8988T (cell line): ENCODE measurements at regions not wholly inside any gene's neighbourhood (a gene's known extent, or its start where the extent isn't known, plus 50 kb on each side); places are given as distances from the start of the nearest gene placed in this dataset.
"Not testable (repeated sequence)": the region's sequence is repeated elsewhere in the genome, so short reads cannot be mapped to it uniquely, and the experiment has no call there.

ENCODE experiments used
- DNase-seq: peaks from one replicate; pipeline ENCODE4 v3.0.0; 2011

DNA sequence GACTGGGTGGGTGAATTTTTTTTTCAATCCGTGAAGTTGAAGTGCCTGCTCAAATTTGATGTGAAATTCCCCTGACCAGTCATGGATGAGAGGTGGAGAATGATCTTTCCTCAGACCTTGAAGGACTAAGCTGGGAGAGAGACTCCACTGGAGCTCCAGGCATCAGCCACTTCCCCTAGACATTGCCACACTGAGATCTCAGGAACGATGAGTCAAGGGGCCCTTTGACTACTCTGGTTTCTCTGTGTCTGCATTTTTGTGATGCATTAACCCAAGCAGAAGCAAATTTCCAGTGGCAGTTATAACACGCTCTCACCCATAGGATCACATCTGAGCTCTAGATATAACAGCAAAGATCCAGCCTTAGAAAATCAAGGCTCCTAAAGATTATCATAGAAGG lies 171.2 kb upstream of the KIF2A start:
- DNase-seq: no peak

DNA sequence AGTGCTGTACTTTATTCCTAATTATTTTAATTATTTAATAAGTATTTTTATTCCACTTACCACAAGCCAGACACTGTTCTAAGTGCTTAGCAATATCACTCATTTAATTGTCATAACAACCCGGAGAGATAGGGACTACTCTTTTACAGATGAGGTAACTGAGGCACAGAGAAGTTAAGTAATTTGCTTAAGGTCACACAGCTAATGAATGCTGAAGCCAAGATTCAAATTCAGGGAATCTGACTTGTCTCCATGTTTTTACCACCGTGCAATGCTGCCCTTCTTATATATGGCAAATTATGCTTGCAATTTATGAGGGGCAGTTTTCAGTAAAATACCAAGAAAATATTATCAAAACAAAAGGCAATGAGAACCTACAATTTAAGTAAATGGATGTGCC lies 168.4 kb upstream of the KIF2A start:
- no peak for DNase-seq

DNA sequence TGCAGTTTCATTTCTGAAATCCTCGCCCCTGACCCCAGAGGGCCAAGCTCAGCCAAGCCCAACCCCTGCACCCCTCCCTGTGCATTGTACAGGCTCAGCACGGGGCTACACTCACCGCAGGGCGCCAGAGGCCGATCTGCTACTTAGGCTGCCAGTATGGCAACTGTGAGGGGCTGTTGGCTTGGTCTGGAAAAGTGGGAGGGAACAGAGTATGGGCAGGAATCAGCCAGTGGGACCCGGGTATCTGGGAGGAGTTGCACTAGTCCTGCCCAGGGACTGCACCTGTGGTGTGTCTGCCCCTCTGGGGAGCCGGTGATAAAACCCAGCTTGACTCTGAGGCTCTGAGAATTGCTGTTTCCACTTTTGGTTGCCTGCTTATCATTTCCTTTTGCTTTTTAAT lies 167.4 kb upstream of the KIF2A start:
- no peak for DNase-seq

DNA sequence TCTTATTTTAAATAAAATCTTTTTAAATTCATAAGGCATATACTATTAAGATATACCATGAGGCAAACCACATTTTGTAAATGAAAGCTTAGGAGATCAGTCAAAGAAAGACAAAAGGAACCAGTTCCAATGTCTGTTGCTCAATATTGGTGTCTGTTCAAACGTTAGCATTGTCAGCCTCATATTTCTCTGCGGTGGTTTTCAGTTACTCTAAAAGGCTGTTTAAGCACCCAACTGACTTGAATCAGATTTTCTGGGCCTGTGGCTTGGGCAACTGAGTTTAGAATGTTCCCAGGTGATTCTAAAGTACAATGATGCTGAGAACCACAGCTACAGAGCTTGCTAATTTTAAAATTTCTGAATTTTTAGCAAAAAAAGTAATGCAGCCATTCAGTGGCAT lies 166.3 kb upstream of the KIF2A start:
- no peak for DNase-seq

DNA sequence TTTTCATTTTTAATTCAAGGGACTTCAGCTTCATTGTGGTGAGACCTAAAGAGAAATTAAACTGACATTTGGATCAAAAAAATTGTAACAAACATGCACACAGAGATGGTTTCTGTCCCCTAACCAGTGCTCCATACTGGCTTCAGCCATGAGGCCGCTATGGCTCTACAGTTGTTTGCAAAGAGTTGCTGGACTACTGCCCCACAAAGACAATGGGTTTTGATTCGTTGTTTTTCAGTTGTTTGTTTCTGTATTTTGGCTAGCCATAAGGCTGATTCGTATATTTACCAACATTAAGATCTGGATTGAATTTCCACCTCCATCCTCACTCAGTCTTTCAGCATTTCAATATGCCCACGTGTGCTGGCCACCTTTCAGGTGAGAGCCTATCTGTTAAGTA lies 163.7 kb upstream of the KIF2A start:
- DNase-seq: no peak

DNA sequence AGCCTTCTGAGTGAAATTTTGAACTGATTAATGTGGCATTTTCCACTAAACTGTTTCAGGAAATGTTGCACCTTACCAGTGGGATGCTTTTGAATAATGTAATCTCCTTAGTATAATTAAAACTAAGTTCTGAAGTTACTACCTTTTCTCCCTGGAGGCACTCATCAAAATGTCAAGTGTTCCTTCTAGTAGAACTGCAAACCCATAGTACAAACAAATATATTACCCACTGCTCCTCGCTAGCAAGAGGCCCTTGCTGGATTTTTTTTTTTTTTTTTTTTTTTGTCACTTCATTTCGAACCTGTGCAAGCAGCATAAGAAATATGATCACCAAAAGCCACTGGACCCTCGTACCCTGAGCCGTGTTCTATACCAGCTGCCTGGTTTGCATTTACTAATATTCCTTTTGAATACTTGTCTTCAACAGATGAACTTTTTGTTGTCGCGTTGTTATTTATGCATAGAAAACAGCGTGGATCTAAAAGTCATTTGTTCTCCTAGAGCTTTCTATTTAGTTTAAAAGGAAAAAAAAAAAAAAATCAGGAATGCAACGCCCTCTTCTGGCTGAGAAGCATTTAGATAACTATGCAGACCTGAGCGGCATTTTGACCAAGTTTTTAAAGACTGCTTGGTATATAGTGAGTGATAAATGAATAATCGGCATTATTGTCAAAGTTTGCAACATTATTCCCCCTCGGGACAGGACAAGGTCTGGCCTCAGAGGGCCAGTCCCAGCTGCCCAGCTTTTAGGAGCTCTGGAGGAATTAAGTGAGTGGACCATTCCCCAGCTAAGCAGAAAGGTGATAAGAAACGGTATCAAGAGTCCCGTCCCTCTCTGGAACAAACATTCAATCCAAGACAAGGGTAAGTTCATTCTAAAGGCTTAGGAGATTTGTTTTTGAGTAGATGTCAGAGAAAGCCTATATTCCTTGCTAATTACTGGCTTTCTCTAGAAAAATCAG lies 162.5 kb upstream of the KIF2A start:
- DNase-seq: no peak

DNA sequence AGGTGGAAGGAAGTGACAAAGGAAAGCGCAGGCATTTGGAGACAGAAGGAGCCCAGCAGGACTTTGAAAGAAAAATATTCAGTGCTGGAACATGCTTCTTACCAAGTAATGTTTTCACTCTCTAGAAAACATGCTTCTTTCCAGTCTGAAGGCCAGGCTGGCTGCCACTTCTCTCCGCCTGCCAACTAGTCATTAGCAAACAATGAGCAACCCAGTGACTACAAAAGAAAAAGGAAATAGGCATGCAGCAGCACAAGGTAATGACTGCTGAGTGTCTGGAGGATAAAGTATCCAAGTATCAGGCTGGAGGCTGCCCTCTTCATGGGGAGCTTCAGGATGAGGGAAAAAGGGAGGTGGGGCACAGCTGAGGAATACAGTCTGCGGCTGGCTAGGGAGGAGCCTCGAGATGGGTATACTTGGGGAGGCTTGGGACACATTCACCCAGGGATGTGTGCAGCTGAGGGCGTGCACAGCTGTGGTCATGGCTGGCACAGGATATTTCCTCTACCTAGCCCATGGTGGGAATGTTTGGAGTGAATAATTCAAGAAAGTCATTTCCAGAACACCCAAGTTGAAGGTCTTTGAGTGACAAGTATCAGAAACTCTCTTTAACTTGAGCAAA lies 161.5 kb upstream of the KIF2A start:
- no peak for DNase-seq

DNA sequence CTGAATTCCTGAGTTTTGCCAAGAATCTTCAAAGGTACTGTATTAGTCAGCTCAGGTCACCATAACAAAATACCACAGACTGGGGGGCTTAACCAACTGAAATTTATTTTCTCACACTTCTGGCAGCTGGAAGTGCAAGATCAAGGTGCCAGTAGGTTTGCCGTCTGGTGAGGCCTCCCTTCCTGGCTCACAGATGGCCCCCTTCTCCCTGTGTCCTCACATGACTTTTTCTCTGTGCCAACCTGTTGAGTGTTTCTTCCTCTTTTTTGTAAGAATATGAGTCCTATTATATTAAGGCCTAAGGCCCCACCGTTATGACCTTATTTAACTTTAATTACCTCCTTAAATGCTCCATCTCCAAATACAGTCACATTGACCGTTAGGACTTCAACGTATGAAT lies 156.1 kb upstream of the KIF2A start:
- no peak for DNase-seq

DNA sequence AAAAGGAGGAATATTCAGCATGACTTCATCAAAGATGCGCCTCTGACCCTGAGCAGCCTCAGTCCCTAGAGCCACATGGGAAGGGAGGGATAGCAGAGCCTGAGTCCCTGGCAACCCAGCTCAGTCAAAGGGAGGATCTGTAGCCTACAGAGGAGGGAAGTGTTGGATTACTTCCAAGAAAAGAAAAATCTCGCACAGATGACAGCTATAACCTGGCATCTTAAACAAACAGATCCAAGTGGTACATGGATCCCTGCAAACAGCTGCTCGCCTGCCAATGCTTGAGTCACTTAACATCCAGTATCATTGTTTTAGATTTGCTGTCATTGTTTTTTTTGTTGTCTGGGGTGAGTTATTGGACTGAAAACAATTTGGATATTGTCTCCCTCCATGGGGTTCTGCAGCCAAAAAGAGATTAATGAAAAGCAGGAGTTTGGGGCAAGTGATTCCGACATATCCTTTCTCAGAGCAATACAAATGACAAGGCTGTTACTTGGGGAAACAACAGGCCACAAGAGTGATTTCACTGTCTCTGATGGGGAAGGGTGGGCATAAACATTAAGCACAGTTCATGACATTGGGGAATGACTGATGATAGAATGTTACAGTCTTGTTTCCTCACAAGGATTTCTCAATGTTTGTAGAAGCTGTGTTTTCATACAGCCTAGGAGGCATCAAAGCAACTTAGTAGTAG lies 153.5 kb upstream of the KIF2A start:
- no peak for DNase-seq

DNA sequence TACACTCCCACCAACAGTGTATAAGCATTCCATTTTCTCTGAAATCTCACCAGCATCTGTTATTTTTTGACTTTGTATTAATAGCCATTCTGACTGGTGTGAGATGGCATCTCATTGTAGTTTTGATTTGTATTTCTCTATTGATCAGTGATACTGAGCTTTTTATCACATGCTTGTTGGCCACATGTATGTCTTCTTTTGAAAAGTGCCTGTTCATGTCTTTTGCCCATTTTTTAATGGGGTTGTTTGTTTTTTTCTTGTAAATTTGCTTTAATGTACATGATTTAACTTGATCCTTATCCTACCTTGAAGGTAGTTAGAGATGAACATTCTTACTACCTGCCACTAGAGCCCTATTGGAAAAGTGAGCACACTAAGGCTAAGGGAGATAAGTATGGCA lies 151.2 kb upstream of the KIF2A start:
- DNase-seq: no peak

DNA sequence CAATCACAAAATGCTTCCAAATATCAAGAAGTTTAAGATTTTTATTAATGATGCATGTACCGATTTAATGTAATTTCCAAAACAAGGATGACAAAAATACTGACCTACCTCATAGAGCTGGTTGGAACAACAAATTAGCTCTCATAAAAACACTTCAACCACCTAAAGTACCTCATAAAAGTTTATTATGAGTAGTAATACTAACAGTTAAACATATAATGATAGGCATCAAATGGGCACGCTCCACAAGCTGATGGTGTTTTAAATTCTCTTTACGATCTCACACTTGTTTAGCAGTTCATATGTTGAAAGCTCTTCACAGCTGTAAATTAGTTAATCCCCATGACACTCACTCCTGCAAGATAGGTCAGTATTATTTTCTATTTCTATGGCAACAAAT lies 150.0 kb upstream of the KIF2A start:
- no peak for DNase-seq

DNA sequence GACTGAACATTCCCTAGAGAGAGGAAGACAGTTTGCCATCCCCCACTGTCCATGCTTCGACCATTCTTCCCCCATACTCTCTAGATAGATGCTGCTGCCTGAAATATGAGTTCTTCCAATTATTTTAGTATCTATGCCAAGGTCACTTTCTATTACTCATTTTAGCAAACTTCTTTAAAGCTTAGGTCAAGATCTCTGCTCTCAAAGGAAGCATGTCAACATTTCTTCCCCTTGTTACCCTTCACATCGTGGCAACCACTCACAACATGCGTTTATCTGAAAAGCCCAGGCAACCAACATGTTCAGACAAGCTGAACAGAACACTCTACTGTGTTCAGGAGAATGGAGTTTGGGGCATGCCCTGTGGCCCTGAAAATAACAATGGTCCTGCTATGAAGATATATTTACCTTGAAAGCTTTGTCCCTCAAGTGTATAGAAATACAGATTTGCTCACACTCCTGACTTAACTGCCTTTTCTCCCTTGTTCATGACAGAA lies 138.4 kb upstream of the KIF2A start:
- DNase-seq: no peak

DNA sequence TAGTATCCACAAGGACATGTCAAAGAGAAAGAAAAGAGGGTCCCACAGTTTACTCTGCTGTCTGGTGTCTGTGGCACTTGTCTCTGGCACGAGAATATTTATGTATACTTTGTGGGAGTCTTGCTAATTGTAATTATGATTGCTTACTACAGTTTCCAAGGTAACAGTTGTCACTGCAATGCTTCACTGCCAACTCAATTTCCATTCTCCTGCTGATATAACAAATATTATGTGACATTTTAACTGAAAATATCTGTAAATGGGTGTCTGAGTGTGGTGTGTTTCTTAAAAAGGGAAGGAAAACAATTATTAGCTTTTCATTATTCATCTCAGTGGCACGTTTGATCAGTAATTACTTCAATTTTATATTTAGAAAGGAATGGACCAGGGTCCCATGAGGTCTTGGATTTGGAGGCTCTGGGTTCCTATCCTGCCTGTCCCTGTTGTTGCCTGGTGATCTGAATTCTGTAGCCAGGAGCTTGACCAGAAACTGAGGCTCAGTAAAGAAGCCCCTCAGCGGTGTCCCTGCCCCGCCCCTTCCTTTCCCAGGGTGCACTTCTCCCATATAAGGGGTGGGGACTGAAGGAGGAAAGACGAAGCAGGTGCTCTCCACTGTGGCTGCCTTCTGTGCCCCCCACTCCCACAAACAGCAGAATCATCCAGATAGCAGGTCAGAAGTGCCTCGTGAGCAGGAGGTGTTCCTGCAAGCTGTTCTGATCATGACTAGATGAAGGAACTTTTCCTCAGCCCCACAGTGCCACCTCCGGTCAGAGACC lies 137.3 kb upstream of the KIF2A start:
- DNase-seq: no peak

DNA sequence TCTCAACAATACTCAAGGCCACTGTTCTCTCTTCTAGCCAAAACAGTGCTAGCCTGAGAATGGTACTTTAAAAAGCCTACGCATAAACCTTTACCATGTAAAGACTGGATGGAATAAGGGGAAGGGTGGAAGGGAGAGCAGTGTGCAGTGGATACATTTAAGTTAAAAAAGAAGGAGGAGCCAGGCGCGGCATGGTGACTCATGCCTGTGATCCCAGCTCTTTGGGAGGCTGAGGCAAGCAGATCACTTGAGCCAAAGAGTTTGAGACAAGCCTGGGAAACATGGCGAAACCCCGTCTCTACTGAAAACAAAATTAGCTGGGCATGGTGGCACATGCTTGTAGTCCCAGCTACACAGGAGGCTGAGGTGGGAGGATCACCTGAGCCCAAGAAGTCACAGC lies 127.7 kb upstream of the KIF2A start:
- no peak for DNase-seq

DNA sequence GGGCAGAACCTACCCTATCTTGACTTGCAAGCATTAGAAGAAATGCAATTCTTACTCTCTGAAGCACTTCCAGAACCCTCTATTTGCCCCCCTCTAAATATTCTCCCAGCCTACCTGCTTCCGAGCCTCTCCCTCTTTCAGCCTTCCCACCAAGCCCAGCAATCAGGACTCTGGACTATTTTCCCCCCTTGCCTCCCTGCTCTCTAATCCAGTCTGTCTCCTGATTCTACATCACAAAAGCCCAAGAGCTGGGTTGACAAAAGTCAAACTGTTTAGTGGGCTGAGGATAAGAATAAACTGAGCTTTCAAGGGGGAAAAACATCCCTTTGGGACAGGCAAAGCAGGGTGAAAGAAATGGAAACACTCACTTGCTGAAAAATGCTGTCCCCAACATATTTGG lies 123.2 kb upstream of the KIF2A start:
- DNase-seq: no peak

DNA sequence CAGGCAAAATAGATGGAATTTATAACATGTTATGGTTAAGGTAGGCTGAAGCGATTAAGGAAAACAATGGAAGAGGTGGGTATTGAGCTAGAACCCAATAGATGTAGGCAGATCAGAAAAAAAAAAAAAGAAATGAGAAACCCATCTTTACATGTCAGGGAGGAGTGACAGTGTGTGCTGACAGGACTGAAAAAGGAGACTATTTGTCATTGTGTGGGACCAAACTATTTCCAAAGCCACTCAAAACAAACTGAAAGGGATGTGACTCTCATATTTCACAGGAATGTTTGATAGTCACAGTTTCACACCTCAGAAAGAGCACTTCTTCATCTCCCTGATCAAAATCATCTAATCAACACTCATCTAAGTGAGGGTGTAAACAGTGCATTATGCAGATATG lies 122.3 kb upstream of the KIF2A start:
- no peak for DNase-seq

DNA sequence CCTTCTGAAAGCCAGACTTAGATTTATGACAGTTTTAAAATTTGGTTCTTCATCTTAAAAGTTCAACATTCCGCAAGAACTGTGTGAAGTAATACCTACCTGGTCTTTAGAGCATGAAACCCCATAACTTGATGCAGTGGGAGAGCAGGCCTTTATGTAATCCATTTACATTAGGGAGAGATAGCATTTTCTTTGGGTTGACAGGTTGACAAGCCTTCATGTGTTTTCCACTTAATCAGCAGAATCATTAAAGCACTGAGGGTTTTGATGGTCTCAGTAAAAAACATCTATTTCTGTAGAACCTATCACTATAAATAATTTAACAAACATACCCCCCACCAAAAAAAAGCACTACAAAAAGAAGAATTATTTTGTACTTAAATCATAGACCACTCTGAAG lies 121.6 kb upstream of the KIF2A start:
- no peak for DNase-seq

DNA sequence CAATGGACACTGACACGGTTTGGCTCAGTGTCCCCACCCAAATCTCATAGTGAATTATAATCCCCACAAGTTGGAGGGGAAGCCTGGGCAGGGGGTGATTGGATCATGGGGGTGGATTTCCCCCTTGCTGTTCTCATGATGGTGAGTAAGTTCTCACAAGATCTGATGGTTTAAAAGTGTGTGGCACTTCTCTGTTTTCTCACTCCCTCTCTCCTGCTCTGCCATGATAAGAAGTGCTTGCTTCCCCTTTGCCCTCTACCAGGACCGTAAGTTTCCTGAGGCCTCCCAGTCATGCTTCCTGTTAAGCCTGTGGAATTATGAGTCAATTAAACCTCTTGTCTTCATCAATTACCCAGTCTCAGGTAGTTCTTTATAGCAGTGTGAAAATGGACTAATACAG lies 115.8 kb upstream of the KIF2A start:
- no peak for DNase-seq

DNA sequence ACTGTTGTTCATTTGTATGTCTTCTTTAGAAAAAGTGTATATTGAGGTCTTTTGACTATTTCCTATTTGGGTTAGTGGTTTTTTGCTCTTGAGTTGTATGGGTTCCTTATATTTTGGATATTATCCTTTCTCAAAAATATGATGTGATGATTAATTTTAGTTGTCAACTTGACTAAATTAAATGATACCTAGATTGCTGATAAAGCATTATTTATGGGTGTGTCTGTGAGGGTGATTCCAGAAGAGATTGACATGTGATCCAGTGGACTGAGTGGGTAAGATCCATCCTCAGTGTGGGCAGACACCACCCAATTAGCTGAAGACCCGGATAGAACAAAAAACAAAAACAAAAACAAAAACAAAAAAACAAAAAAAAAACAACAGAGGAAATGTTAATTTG lies 115.1 kb upstream of the KIF2A start:
- no peak for DNase-seq

DNA sequence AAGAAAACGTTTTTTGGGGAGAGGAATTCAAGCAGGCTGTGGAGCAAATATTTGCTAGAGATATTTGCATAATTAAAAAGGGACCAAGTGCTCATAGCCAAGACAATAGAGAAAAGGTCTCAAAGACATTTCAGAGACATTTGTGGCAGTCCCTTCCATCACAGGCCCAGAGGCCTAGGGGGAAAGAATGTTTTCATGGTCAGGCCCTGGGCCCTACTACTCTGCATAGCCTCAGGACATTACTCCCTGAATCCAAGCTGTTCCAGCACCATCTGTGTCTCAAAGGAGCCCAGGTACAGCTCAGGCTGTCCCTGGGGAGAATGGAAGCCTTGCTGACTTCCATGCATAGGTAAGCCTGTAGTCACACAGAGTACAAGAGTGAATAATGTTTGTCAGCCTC lies 113.0 kb upstream of the KIF2A start:
- no peak for DNase-seq

DNA sequence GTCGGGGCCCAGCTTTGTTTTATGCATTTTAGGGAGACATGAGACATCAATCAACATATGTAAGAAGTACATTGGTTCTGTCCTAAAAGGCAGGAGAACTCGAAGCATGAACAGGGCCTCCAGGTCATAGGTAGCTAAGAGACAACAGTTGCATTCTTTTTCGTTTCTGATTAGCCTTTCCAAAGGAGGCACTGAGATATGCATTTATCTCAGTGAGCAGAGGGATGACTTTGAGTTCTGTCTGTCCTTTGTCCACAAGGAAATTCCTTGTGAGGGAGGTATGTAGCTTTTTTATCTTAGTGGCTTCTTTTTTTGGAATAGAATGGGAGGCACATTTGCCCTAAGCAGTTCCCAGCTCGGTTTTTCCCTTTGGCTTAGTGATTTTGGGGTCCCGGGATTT lies 109.5 kb upstream of the KIF2A start:
- DNase-seq: not testable (repeated sequence)

DNA sequence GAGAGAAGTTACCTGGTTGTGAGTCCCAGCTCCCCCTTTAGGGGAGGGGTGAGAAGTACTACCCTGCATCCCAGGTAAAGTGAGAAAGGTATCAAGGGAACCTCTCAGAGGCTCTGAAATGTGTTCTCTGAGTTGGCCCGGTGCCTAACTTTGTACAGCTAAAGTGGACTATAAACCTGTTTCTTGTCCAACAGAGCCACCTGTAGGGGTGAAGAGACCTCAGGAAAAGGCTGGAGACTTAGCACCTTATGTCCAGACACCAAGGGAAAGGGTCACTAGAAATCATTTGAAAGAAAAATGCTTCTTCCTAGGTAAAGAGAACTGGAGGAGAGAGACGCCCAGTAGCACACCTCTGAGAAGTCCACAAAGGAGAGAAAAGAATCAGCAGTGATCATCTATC lies 108.3 kb upstream of the KIF2A start:
- DNase-seq: no peak

DNA sequence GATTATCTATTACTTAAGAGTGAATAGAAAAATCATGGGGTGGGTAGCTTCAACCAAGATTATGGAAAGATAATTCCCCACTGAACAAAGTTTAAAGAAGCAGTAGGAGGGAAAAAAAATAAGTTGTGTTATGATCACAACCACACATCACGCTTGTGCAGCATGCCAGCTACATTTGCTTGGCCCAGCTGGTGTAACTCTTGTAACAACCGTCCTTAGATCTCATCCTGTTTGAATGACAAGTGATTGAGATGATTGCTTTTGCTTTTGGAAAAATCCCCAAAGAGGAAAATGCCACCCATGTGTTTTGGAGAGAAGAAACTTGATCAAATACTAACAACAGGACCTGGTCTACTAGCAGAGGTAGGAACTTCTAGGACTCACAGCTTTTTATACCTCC lies 107.6 kb upstream of the KIF2A start:
- no peak for DNase-seq
